ENCODE measurements at regions not wholly inside any gene's neighbourhood (a gene's known extent, or its start where the extent isn't known, plus 50 kb on each side); places are given as distances from the start of the nearest gene placed in this dataset.

DNA sequence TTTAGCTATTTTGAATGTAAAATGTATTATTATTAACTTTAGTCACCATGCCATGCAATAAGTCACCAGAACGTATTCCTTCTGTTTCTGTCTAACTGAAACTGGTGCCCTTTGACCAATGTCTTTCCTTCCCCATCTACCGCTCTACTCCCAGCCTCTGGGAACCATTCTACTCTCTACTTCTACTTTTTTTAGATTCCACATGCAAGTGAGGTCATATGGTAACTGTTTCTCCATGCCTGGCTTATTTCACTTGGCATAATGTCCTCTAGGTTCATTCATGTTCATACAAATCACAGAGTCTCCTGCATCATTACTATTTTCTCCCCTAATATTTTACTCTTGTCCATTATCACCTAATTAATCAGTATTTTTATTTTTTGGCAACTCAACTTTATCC lies 160.1 kb downstream of the TMX1 start:
- H3K4me1 ChIP-seq (replicated peaks in 1 of 4; ENCODE audit: control insufficient read depth in 3 of 4, insufficient read depth in 4 of 4, low read length in 3 of 4) = peaks cover 0 to 5% (median 2%) of the 10 kb centered on the region in 4 experiments; a peak in 3 of 7 replicates
- no peak for DNase-seq (ENCODE audit: low read depth in 1 of 2, low spot score in 2 of 2)
- H2BK12ac ChIP-seq (ENCODE audit: low read depth, low read length) = no peak overlapping the region
- H3K9ac ChIP-seq (replicated peaks in 1 of 4; ENCODE audit: extremely low read depth in 1 of 4, low read depth in 3 of 4, low read length in 3 of 4) = no peak overlapping the region
- H4K91ac ChIP-seq (replicated peaks; ENCODE audit: insufficient read length, low read length) = no peak overlapping the region
- H2AK5ac ChIP-seq (ENCODE audit: low read depth, low read length) = no peak overlapping the region
- no peak overlapping the region for H2BK120ac ChIP-seq (replicated peaks; ENCODE audit: low read depth, low read length)
- no peaks in the 10 kb centered on the region for H3K27me3 ChIP-seq (replicated peaks in 1 of 4; ENCODE audit: control insufficient read depth in 3 of 4, extremely low read depth in 1 of 4, insufficient read depth in 3 of 4, low read length in 3 of 4)
- no peaks in the 10 kb centered on the region for H3K36me3 ChIP-seq (ENCODE audit: control insufficient read depth in 2 of 4, insufficient read depth in 4 of 4, low read length in 3 of 4)
- H3K18ac ChIP-seq (ENCODE audit: extremely low read depth, low read length) = no peak overlapping the region
- H3K23ac ChIP-seq (ENCODE audit: insufficient read length) = no peak overlapping the region
- no peak overlapping the region for H4K8ac ChIP-seq (ENCODE audit: extremely low read depth, insufficient read depth, low read length)
- 82% methylated on average over 2 of the region's 2 CpGs; no CpG with 5 or more reads in 1 of the 2 experiments for WGBS, 2 experiments (ENCODE audit: extremely low coverage in 1 of 2, insufficient coverage in 1 of 2, insufficient read length in 1 of 2, insufficient replicate concordance in 2 of 2, low coverage in 1 of 2, low lambda C conversion rate in 2 of 2, missing lambda C conversion rate in 1 of 2)
- no peak overlapping the region for H3K4ac ChIP-seq (replicated peaks; ENCODE audit: insufficient read length, low read depth, low read length)
- H3K79me1 ChIP-seq (ENCODE audit: low read depth, low read length) = no peaks in the 10 kb centered on the region
- no peaks in the 10 kb centered on the region for H3K79me2 ChIP-seq (ENCODE audit: control insufficient read depth in 1 of 2, insufficient read depth in 2 of 2, low read length in 2 of 2)
- no peaks in the 10 kb centered on the region for H4K20me1 ChIP-seq (replicated peaks in 1 of 2; ENCODE audit: control insufficient read depth in 1 of 2, insufficient read depth in 2 of 2, low read length in 2 of 2)
- H3K9me3 ChIP-seq (ENCODE audit: insufficient read depth in 2 of 2, low read depth in 1 of 2, low read length in 1 of 2) = no peaks in the 10 kb centered on the region
- no peak overlapping the region for H2BK15ac ChIP-seq (ENCODE audit: low read length)
- H3K4me2 ChIP-seq (ENCODE audit: insufficient read depth in 1 of 2, low read depth in 2 of 2, low read length in 2 of 2) = no peak overlapping the region
- CTCF ChIA-PET (ENCODE audit: partially characterized antibody) = no interaction called here
- no peak overlapping the region for H3K56ac ChIP-seq (replicated peaks; ENCODE audit: insufficient read length, low read depth, low read length)
- H2BK5ac ChIP-seq (ENCODE audit: low read depth, low read length) = no peak overlapping the region
- H3K27ac ChIP-seq (ENCODE audit: low read depth, low read length) = no peak overlapping the region
- H3K14ac ChIP-seq (ENCODE audit: insufficient read length) = no peak overlapping the region
- H2AFZ ChIP-seq (ENCODE audit: low read length) = no peak overlapping the region
- no peak overlapping the region for H3K4me3 ChIP-seq (ENCODE audit: extremely low read depth in 1 of 4, insufficient read depth in 2 of 4, low read depth in 3 of 4, low read length in 4 of 4)
- POLR2A ChIA-PET (ENCODE audit: partially characterized antibody) = no interaction called here
- no peaks in the 10 kb centered on the region for H3K23me2 ChIP-seq (ENCODE audit: low read depth, low read length)
- no peak for FAIRE-seq
- no peak overlapping the region for H2BK20ac ChIP-seq (ENCODE audit: low read length)
- no peak overlapping the region for H4K5ac ChIP-seq (ENCODE audit: insufficient read length, low read depth, low read length)
- no peak for TF ChIP-seq JUN (IDR thresholded peaks at IDR 0.05; ENCODE audit: low read depth, low read length)
- no peak for TF ChIP-seq KDM1A (IDR thresholded peaks at IDR 0.05; ENCODE audit: borderline replicate concordance, low read length)
- no peak for TF ChIP-seq GTF2F1 (IDR thresholded peaks at IDR 0.05; ENCODE audit: borderline replicate concordance, low read depth, low read length)
- TF ChIP-seq, protein P1, sequence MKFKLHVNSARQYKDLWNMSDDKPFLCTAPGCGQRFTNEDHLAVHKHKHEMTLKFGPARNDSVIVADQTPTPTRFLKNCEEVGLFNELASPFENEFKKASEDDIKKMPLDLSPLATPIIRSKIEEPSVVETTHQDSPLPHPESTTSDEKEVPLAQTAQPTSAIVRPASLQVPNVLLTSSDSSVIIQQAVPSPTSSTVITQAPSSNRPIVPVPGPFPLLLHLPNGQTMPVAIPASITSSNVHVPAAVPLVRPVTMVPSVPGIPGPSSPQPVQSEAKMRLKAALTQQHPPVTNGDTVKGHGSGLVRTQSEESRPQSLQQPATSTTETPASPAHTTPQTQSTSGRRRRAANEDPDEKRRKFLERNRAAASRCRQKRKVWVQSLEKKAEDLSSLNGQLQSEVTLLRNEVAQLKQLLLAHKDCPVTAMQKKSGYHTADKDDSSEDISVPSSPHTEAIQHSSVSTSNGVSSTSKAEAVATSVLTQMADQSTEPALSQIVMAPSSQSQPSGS (IDR thresholded peaks at IDR 0.05; ENCODE audit: low read length) = no peak
- no peak for TF ChIP-seq EGR1 (IDR thresholded peaks at IDR 0.05; ENCODE audit: borderline replicate concordance, low read depth, low read length)
- no peak for TF ChIP-seq SP4 (IDR thresholded peaks at IDR 0.05; ENCODE audit: low read length)
- no peak for TF ChIP-seq PHF8 (conservative IDR thresholded peaks at IDR 0.05; ENCODE audit: low read depth, low read length)
- TF ChIP-seq CBX8 (IDR thresholded peaks at IDR 0.05; ENCODE audit: borderline replicate concordance, low read depth, low read length) = no peak
- TF ChIP-seq, protein P2, sequence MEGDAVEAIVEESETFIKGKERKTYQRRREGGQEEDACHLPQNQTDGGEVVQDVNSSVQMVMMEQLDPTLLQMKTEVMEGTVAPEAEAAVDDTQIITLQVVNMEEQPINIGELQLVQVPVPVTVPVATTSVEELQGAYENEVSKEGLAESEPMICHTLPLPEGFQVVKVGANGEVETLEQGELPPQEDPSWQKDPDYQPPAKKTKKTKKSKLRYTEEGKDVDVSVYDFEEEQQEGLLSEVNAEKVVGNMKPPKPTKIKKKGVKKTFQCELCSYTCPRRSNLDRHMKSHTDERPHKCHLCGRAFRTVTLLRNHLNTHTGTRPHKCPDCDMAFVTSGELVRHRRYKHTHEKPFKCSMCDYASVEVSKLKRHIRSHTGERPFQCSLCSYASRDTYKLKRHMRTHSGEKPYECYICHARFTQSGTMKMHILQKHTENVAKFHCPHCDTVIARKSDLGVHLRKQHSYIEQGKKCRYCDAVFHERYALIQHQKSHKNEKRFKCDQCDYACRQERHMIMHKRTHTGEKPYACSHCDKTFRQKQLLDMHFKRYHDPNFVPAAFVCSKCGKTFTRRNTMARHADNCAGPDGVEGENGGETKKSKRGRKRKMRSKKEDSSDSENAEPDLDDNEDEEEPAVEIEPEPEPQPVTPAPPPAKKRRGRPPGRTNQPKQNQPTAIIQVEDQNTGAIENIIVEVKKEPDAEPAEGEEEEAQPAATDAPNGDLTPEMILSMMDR (IDR thresholded peaks at IDR 0.05; ENCODE audit: control extremely low read depth in 1 of 3, insufficient read depth in 1 of 3, low read depth in 1 of 3, low read length in 3 of 3) = no peak
- TF ChIP-seq SUZ12 (IDR thresholded peaks at IDR 0.05; ENCODE audit: low read length) = no peak
- no peak for TF ChIP-seq NANOG (IDR thresholded peaks at IDR 0.05; ENCODE audit: insufficient read depth, low read depth, low read length, poor library complexity, severe bottlenecking)

Data from H1 (cell line).